ENCODE measurements at regions not wholly inside any gene's neighbourhood (a gene's known extent, or its start where the extent isn't known, plus 50 kb on each side); places are given as distances from the start of the nearest gene placed in this dataset.

- no peak overlapping the region for H3K4me3 ChIP-seq
- DNase-seq (ENCODE audit: low spot score in 2 of 2) = peak; percentile 57 to 88
- H3K36me3 ChIP-seq = no peaks in the 10 kb centered on the region
- no peak for TF ChIP-seq POLR2A (IDR thresholded peaks at IDR 0.05)
- TF ChIP-seq CTCF (IDR thresholded peaks at IDR 0.05) = no peak
- no peak for TF ChIP-seq POLR2AphosphoS5 (IDR thresholded peaks at IDR 0.05)
- intact Hi-C loops (cut with DNase I; ENCODE audit: low total_unique reads) = no loop called here
- no peaks in the 10 kb centered on the region for H3K9me3 ChIP-seq
- H3K4me1 ChIP-seq = no peaks in the 10 kb centered on the region
- no peak overlapping the region for H3K27ac ChIP-seq
- no peaks in the 10 kb centered on the region for H3K27me3 ChIP-seq
These were observed 552.3 kb downstream of the TOX3 start for GRCh38 chr16:51994597-51994996.

GRCh38 chr16:51989637-51990230, 557.2 kb downstream of the TOX3 start:
- H3K4me1 ChIP-seq = no peaks in the 10 kb centered on the region
- intact Hi-C loops (cut with DNase I; ENCODE audit: low total_unique reads) = no loop called here

GRCh38 chr16:51988977-51989376, 558.0 kb downstream of the TOX3 start:
- intact Hi-C loops (cut with DNase I; ENCODE audit: low total_unique reads) = no loop called here
- TF ChIP-seq CTCF (IDR thresholded peaks at IDR 0.05) (no peak), POLR2A (IDR thresholded peaks at IDR 0.05) (no peak), POLR2AphosphoS5 (IDR thresholded peaks at IDR 0.05) (no peak)
- no peaks in the 10 kb centered on the region for H3K4me1 ChIP-seq
- H3K4me3 ChIP-seq = no peak overlapping the region
- no peak overlapping the region for H3K27ac ChIP-seq
- DNase-seq (ENCODE audit: low spot score in 2 of 2) = no peak
- no peaks in the 10 kb centered on the region for H3K36me3 ChIP-seq
- H3K27me3 ChIP-seq = peaks cover 0 to 4% of the 10 kb centered on the region in 2 donors
- no peaks in the 10 kb centered on the region for H3K9me3 ChIP-seq

More at GRCh38 chr16:51989637-51990230, 557.2 kb downstream of the TOX3 start:
- no peak for TF ChIP-seq CTCF (IDR thresholded peaks at IDR 0.05)
- Histone ChIP-seq H3K27ac (no peak overlapping the region), H3K36me3 (no peaks in the 10 kb centered on the region), H3K9me3 (no peaks in the 10 kb centered on the region), H3K4me3 (no peak overlapping the region), H3K27me3 (peaks cover 0 to 4% of the 10 kb centered on the region in 2 donors)
- DNase-seq (ENCODE audit: low spot score in 2 of 2) = no peak

- no peaks in the 10 kb centered on the region for H3K36me3 ChIP-seq
- intact Hi-C loops (cut with DNase I; ENCODE audit: low total_unique reads) = no loop called here
- H3K4me1 ChIP-seq = no peaks in the 10 kb centered on the region
- no peak overlapping the region for H3K27ac ChIP-seq
- peaks cover 0 to 4% of the 10 kb centered on the region in 2 donors for H3K27me3 ChIP-seq
- H3K9me3 ChIP-seq = no peaks in the 10 kb centered on the region
- no peak for TF ChIP-seq CTCF (IDR thresholded peaks at IDR 0.05)
- no peak for TF ChIP-seq POLR2A (IDR thresholded peaks at IDR 0.05)
- TF ChIP-seq POLR2AphosphoS5 (IDR thresholded peaks at IDR 0.05) = no peak
- H3K4me3 ChIP-seq = no peak overlapping the region
- no peak for DNase-seq (ENCODE audit: low spot score in 2 of 2)
These were observed 559.4 kb downstream of the TOX3 start for GRCh38 chr16:51987519-51987918.

GRCh38 chr16:51986717-51987116, 560.2 kb downstream of the TOX3 start:
- Histone ChIP-seq H3K4me1 (no peaks in the 10 kb centered on the region), H3K27ac (no peak overlapping the region), H3K27me3 (peaks cover 0 to 4% of the 10 kb centered on the region in 2 donors), H3K36me3 (no peaks in the 10 kb centered on the region), H3K4me3 (no peak overlapping the region), H3K9me3 (no peaks in the 10 kb centered on the region)
- TF ChIP-seq CTCF (IDR thresholded peaks at IDR 0.05) (no peak), POLR2A (IDR thresholded peaks at IDR 0.05) (no peak), POLR2AphosphoS5 (IDR thresholded peaks at IDR 0.05) (no peak)
- DNase-seq (ENCODE audit: low spot score in 2 of 2) = no peak
- intact Hi-C loops (cut with DNase I; ENCODE audit: low total_unique reads) = no loop called here

Data from breast epithelium (tissue), 4 donors.